HUES48 (cell line): ENCODE measurements at regions not wholly inside any gene's neighbourhood (a gene's known extent, or its start where the extent isn't known, plus 50 kb on each side); places are given as distances from the start of the nearest gene placed in this dataset.
A peak's percentile ranks its signal among the peaks of the same experiment; 100 is the strongest.

ENCODE experiments used
- H3K27ac ChIP-seq: one replicate; pipeline ENCODE4 v1.7.0; 2013; ENCODE audit warnings: low read depth, low read length, inconsistent platforms
- H3K27me3 ChIP-seq: 2 replicates; pipeline ENCODE4 v1.6.1; 2013; ENCODE audit warnings: mild to moderate bottlenecking, low read length; ENCODE audit not compliant: control insufficient read depth, insufficient read depth
- H3K36me3 ChIP-seq: 2 replicates; pipeline ENCODE4 v1.6.1; 2013; ENCODE audit warnings: low read length; ENCODE audit not compliant: control insufficient read depth, insufficient read depth
- H3K4me1 ChIP-seq: 2 replicates; pipeline ENCODE4 v1.6.1; 2013; ENCODE audit warnings: mild to moderate bottlenecking, low read length; ENCODE audit not compliant: control insufficient read depth, insufficient read depth
- H3K4me3 ChIP-seq: 2 replicates; pipeline ENCODE4 v1.5.1; 2013; ENCODE audit warnings: mild to moderate bottlenecking, low read depth, low read length
- H3K9ac ChIP-seq: 2 replicates; pipeline ENCODE4 v1.6.1; 2013; ENCODE audit warnings: mild to moderate bottlenecking, low read depth, low read length, moderate library complexity
- H3K9me3 ChIP-seq: 2 replicates; pipeline ENCODE4 v1.6.1; 2013; ENCODE audit warnings: low read length; ENCODE audit not compliant: control insufficient read depth, insufficient read depth

DNA sequence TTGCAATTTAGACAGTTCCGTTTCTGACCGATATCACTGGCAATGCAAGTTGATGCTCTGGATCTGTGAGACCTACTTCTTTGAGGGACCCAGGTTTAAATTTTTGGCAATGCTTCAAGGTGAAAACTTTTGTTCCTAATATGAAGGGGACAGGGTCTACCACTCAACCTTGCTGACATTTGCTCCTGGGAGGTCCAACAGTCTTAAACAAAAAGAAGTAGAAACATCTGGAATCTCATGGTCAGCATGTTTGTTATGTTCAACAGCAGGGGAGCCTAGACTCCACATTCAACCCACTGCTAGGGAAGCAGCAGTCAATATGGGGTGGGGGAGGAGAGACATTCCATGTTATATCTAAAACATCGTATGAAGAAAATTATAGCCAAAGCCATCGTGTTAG lies 196.4 kb downstream of the SIM1 start:
- H3K27me3 ChIP-seq, result no peaks in the 10 kb centered on the region
- no peaks in the 10 kb centered on the region for H3K36me3 ChIP-seq
- peak overlapping the region; percentile 75 for H3K27ac ChIP-seq
- H3K9me3 ChIP-seq, result no peaks in the 10 kb centered on the region
- no peak overlapping the region for H3K4me3 ChIP-seq
- 0 out of 2 replicates have a peak overlapping the region, but pooled peaks have one; percentile 6 for H3K9ac ChIP-seq
- peaks cover 31% of the 10 kb centered on the region for H3K4me1 ChIP-seq

DNA sequence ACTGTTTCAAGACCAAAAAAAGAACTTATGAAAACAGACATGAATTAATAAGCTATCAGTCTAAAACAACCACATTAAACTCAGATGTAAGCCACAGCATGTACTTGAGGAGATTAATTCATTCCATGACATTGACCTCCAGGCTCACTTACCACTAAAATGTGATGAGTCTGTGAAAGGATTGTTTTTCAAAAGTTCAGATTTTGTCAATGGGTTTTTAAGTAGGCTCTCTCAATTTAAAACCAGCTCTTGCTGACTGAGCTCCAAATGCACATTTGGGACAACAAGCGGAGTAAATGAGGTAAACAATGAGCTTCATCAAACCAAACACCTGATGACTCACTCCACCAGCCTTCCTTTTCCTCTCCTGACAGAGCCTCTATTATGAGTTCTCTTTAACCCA lies 197.0 kb downstream of the SIM1 start:
- no peaks in the 10 kb centered on the region for H3K27me3 ChIP-seq
- peaks cover 31% of the 10 kb centered on the region for H3K4me1 ChIP-seq
- 0 out of 2 replicates have a peak overlapping the region, but pooled peaks have one; percentile 6 for H3K9ac ChIP-seq
- H3K4me3 ChIP-seq, result no peak overlapping the region
- no peaks in the 10 kb centered on the region for H3K36me3 ChIP-seq
- H3K9me3 ChIP-seq, result no peaks in the 10 kb centered on the region
- peak overlapping the region; percentile 75 for H3K27ac ChIP-seq

DNA sequence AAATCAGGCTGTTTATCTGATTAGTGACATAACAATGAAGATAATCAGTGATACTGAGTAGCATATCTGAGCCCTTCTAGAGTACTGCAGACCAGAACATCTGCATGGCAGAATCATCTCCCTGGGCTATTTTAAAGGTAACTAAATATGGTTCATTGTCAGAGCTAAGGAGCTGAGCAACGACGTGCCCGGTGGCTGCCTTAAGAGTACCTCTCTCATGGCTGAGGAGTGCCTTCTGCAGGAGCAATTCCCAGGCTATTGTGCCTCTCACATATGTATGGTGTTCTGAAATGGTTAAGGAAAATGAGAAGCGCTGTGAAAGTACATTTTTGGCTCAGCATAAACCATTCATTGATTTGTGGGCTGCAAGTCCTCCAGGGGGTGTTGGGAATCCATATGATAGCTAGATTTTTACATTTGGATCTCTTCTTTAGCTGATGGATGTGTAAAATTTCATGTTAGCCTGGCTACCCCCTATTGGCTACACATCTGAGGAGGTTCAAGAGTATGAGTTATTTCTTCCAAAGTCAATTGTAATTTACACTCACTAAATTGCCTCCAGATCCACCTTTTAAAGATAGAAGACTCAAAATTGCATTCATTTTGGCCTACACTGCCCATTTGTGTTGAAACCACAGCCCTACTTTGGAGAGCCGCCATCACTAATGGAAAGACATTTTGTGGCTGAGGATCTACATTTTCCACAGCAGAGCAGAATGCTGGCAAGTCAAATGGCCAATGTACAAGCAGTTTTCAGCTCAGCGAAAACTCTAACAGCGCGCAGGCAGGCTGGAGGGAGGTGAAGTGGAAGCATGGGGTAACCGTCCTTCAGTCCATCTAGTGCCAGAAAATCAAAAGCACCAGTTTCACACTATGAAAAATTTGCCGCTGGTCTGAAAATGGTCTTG lies 198.0 kb downstream of the SIM1 start:
- no peak overlapping the region for H3K27ac ChIP-seq
- no peaks in the 10 kb centered on the region for H3K36me3 ChIP-seq
- no peaks in the 10 kb centered on the region for H3K9me3 ChIP-seq
- peaks cover 31% of the 10 kb centered on the region for H3K4me1 ChIP-seq
- no peaks in the 10 kb centered on the region for H3K27me3 ChIP-seq
- no peak overlapping the region for H3K4me3 ChIP-seq
- no peak overlapping the region for H3K9ac ChIP-seq

DNA sequence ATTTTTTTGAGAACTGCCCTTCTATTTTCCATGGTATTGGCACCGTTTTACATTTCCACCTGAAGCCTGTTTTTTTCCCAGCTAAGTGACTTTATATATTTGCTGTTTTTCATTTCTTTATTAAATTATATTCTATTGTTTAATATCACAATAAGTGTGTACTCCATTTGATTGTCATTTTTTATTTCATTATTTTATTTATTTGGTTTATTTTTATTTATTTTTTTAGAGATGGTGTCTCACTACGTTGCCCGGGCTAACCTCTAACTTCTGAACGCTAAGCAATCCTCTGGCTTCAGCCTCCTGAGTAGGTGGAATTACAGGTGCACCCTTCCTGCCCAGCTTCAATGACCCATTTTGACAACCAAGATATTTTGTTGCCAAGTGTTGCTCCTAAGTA lies 202.6 kb downstream of the SIM1 start:
- H3K9ac ChIP-seq, result no peak overlapping the region
- no peaks in the 10 kb centered on the region for H3K36me3 ChIP-seq
- H3K4me3 ChIP-seq, result no peak overlapping the region
- no peaks in the 10 kb centered on the region for H3K9me3 ChIP-seq
- no peaks in the 10 kb centered on the region for H3K27me3 ChIP-seq
- H3K4me1 ChIP-seq, result peaks cover 5% of the 10 kb centered on the region; the same call in 1 of the 2 replicates
- no peak overlapping the region for H3K27ac ChIP-seq

DNA sequence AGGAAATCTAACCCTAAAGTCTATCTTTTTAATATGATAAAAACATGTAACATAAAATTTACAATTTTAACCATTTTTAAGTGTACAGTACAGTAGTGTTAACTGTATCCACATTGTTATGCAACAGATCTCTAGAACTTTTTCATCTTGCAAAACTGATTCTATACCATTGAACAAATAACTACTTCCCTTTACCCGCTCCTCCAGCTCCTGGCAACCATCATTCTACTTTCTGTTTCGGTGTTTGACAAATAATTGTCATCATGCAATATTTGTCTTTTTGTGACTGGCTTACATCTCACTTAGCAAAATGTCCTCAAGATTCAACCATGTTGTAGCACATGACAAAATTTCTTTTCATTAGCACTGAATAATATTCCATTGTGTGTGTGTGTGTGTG lies 203.2 kb downstream of the SIM1 start:
- Histone ChIP-seq H3K36me3 (no peaks in the 10 kb centered on the region), H3K9me3 (no peaks in the 10 kb centered on the region), H3K9ac (no peak overlapping the region), H3K4me3 (no peak overlapping the region), H3K27me3 (no peaks in the 10 kb centered on the region), H3K27ac (no peak overlapping the region), H3K4me1 (peaks cover 1% of the 10 kb centered on the region; the same call in 1 of the 2 replicates)

DNA sequence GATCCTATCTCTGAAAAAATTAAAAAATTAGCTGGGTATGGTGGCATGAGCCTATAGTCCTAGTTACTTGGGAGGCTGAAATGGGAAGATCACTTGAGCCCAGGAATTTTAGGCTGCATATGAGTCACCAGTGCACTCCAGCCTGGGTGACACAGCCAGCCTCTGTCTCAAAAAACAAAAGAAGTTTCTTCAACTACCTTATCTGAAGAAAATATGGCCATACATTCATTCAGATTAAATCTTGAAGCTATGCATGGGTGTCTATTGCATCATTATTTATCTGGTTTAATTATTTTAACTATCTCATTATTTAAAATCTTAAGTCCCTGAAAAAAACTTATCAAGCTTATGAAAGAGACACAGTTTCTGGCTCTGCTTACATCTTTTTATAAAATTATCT lies 204.1 kb downstream of the SIM1 start:
- H3K9ac ChIP-seq, result no peak overlapping the region
- H3K9me3 ChIP-seq, result no peaks in the 10 kb centered on the region
- H3K36me3 ChIP-seq, result no peaks in the 10 kb centered on the region
- no peaks in the 10 kb centered on the region for H3K4me1 ChIP-seq
- H3K4me3 ChIP-seq, result no peak overlapping the region
- no peak overlapping the region for H3K27ac ChIP-seq
- no peaks in the 10 kb centered on the region for H3K27me3 ChIP-seq

DNA sequence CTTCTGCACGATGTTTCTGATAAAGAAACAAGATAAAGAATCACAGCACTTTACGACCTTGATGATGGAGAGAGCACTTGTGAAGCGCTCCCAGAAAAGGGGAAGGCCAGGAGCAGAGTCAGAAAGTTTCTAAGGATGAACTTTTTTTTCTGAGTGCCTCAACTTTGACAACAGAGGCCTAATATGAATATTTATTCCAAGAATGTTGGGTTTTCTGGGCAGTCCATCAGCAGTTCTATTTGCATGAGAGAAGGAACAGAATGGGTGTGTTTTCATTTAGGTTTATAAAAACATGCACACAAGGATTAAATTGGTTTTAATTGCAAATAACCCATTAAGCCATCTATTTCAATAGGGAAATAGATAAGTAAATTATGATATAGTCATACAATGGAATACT lies 204.9 kb downstream of the SIM1 start:
- Histone ChIP-seq H3K36me3 (no peaks in the 10 kb centered on the region), H3K4me1 (no peaks in the 10 kb centered on the region), H3K9ac (no peak overlapping the region), H3K9me3 (no peaks in the 10 kb centered on the region), H3K4me3 (no peak overlapping the region), H3K27ac (no peak overlapping the region), H3K27me3 (no peaks in the 10 kb centered on the region)

DNA sequence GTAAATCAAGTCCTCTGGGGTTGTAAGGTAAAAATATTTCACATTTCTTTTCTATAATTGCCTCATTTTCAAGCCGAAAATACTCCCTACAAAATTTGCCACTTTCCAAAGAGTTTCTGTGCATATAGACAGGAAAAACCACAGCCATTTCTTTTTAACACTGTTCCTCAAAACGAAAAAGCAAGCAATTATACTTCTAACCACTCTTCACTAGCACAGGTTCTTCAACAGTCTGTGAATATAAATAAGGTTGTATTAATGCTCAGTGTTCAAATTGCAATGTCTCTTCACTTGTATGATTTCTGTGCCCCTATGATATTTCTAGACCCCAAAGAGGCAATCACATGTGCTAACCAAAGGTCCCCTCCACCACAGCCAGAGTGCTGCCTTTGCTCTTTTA lies 206.0 kb downstream of the SIM1 start:
- H3K27me3 ChIP-seq, result no peaks in the 10 kb centered on the region
- H3K27ac ChIP-seq, result no peak overlapping the region
- H3K4me3 ChIP-seq, result no peak overlapping the region
- no peaks in the 10 kb centered on the region for H3K36me3 ChIP-seq
- H3K9ac ChIP-seq, result no peak overlapping the region
- no peaks in the 10 kb centered on the region for H3K9me3 ChIP-seq
- no peaks in the 10 kb centered on the region for H3K4me1 ChIP-seq

DNA sequence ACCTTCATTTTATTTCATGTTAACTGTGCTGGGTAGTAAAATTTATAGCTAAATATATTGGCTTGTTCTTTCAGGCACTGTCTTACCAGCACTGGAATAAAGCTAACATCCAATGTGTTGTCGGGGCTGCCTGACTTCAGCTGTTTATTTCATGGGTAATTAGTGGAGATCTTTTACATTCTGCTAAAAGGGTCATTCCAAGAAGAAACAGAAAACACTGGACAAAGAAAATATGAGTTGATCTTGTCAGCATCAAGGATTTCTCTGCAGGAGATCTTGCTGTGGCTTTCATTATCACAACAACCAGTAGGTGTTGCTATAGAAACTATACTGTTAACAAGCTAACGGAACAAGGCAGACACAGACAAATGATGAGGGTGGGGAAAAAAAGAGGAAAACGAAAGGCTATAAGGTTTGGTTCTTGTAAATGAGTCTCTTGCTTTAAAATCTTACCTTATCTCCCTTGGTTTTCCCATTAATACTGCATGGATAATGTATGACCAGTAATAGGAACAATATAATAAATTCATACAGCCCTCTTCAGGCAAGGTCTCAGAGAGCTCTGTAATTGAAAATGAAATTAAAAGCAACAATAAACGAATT lies 206.8 kb downstream of the SIM1 start:
- Histone ChIP-seq H3K4me1 (no peaks in the 10 kb centered on the region), H3K27me3 (no peaks in the 10 kb centered on the region), H3K4me3 (no peak overlapping the region), H3K9me3 (no peaks in the 10 kb centered on the region), H3K27ac (no peak overlapping the region), H3K9ac (no peak overlapping the region), H3K36me3 (no peaks in the 10 kb centered on the region)

DNA sequence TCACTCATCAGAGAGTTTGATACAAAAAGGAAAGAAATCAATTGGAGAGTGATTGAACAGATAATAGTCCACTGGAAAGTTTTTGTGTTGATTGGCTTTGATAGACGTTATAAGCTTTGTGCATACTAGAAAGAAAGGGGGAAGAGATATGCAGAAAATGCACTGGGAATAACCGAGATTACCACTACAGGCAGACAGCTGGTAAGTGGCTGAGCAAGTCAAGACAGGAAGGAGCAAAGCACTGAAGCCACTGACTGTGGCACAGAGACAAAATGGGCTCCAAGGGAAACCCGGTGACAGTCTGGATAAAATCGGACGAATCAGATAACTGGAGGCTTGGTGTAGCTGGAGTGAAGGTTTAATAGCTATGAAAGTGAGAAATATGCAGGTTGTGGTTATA lies 209.0 kb downstream of the SIM1 start:
- no peak overlapping the region for H3K27ac ChIP-seq
- no peaks in the 10 kb centered on the region for H3K9me3 ChIP-seq
- no peaks in the 10 kb centered on the region for H3K36me3 ChIP-seq

DNA sequence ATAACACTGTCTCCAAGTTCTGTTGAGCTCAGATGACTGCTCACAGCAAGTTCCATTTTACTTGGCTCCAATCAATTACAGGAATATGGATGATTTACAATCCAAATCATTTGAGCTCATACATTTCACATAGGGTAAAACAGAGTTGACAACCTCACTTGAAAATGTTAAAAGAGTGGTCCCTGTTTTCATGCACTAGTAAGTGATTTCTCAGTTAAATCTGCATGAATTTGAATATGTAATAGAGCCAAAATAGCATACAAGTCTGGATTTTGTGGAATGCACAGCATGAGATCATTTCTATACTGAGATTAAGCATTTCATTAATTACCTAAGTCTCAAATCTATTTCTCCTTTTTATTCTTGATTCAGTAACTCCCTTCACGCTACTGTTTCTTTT lies 217.6 kb downstream of the SIM1 start:
- H3K9ac ChIP-seq, result no peak overlapping the region
- H3K36me3 ChIP-seq, result no peaks in the 10 kb centered on the region
- H3K4me1 ChIP-seq, result peaks cover 6% of the 10 kb centered on the region; the same call in 1 of the 2 replicates

More for the DNA sequence above, 209.0 kb downstream of the SIM1 start:
- no peaks in the 10 kb centered on the region for H3K4me1 ChIP-seq
- H3K4me3 ChIP-seq, result no peak overlapping the region
- H3K9ac ChIP-seq, result no peak overlapping the region
- H3K27me3 ChIP-seq, result no peaks in the 10 kb centered on the region

More for the DNA sequence above, 217.6 kb downstream of the SIM1 start:
- H3K4me3 ChIP-seq, result no peak overlapping the region
- H3K9me3 ChIP-seq, result no peaks in the 10 kb centered on the region
- no peak overlapping the region for H3K27ac ChIP-seq
- H3K27me3 ChIP-seq, result no peaks in the 10 kb centered on the region
